SK-N-MC (cell line): ENCODE measurements at regions not wholly inside any gene's neighbourhood (a gene's known extent, or its start where the extent isn't known, plus 50 kb on each side); places are given as distances from the start of the nearest gene placed in this dataset.

Experiments used
- EZH2 ChIP-seq: fragments of 200-600 bp; sonication (generic); IDR thresholded peaks from one replicate; pipeline ENCODE4 v1.6.1; 2017; ENCODE audit warnings: antibody characterized with exemption
- FOXP2 ChIP-seq: optimal IDR thresholded peaks from 2 replicates; pipeline ENCODE3; 2011; ENCODE audit warnings: mild to moderate bottlenecking, moderate library complexity; ENCODE audit not compliant: insufficient read depth; ENCODE audit errors: extremely low read length, control extremely low read depth
- POLR2AphosphoS5 ChIP-seq: IDR thresholded peaks from 2 replicates; pipeline ENCODE4 v1.6.1; 2012; ENCODE audit warnings: mild to moderate bottlenecking, low read depth, low read length, borderline replicate concordance

DNA sequence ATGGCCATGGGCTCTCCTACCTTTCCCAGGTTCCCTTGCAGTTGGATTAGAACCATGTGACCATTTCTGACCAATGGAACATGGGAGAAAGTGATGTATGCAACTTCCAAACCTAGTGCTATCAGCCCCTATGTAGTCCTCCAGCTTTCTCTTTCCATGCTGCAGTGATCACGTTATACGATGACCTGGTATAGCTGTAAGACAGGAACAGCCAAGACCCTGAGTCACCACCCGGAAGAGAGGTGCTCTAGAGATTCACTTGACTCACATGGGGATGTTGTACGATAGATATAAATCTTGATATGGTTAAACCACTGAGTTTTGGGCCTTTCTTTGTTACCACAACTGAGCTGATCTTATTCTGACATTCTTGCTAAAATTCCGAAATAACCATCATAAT, 65.1 kb downstream of the NOG start:
- no peak for TF ChIP-seq EZH2
- no peak for TF ChIP-seq POLR2AphosphoS5
- no peak for TF ChIP-seq FOXP2
